Right lobe of liver (tissue), 6 donors: ENCODE measurements at regions not wholly inside any gene's neighbourhood (a gene's known extent, or its start where the extent isn't known, plus 50 kb on each side); places are given as distances from the start of the nearest gene placed in this dataset.

Experiments used
- ATAC-seq, 4 donors: fragments of 200-7000 bp; cut with Tn5 transposase; one replicate each; pipeline ENCODE4 v1.9.1; 2020; ENCODE audit warnings: mild to moderate bottlenecking in 4 of 4, moderate library complexity in 4 of 4
- DNase-seq, 3 donors: peaks; one replicate each; pipeline ENCODE4 v3.0.0-alpha.2; 2020
- H3K27ac ChIP-seq, 3 donors: fragments of 200-600 bp; one replicate each; pipeline ENCODE4 v1.8.0; 2022
- H3K27me3 ChIP-seq, 2 donors: fragments of 200-600 bp; one replicate each; pipeline ENCODE4 v1.8.0; 2022
- H3K36me3 ChIP-seq, 4 donors: fragments of 200-600 bp; sonication (generic) in 1 of 4; one replicate each; pipeline versions ENCODE4 v1.5.1 to v1.8.0; 2017 to 2022; ENCODE audit warnings: control low read depth in 1 of 4
- H3K4me1 ChIP-seq, 4 donors: fragments of 200-600 bp; sonication (generic) in 1 of 4; one replicate each; pipeline versions ENCODE4 v1.5.1 to v1.8.0; 2017 to 2022; ENCODE audit warnings: control low read depth in 1 of 4
- H3K4me3 ChIP-seq, 3 donors: fragments of 200-600 bp; one replicate each; pipeline ENCODE4 v1.8.0; 2022
- H3K9me3 ChIP-seq, 4 donors: fragments of 200-600 bp; sonication (generic) in 1 of 4; one replicate each; pipeline versions ENCODE4 v1.5.1 to v1.8.0; 2017 to 2022; ENCODE audit warnings: control low read depth in 1 of 4
- CTCF ChIP-seq, 4 donors: fragments of 200-600 bp in 3 of 4; fragments of 450-650 bp in 1 of 4; IDR thresholded peaks; one replicate each; pipeline versions ENCODE4 v1.5.1 to v1.8.0; 2016 to 2022; ENCODE audit warnings: antibody characterized with exemption in 4 of 4, mild to moderate bottlenecking in 2 of 4
- POLR2A ChIP-seq: fragments of 450-650 bp; IDR thresholded peaks from one replicate; pipeline ENCODE4 v1.6.1; 2017; ENCODE audit warnings: antibody characterized with exemption, mild to moderate bottlenecking
- WGBS: methylation state at CpG from one replicate; pipeline ENCODE4 v1.1.6; 2018; ENCODE audit warnings: low coverage, low lambda C conversion rate; ENCODE audit not compliant: insufficient coverage; ENCODE audit errors: missing lambda C conversion rate; 5-methylcytosine and 5-hydroxymethylcytosine counted together
- intact Hi-C, 2 donors: fragments of 100-400 bp; cut with DNase I; formaldehyde crosslinking; loops; one replicate each; pipeline versions ENCODE4 v1.11.2 to v1.14.1; 2022
- donor health status: DM: no; HTN: yes; CAD: no.
- donor health status: DM: no; HTN: no; CAD: no.
- donor health status: DM: no; HTN: no; CAD: no.
- donor health status: DM: no; HTN: yes; CAD: no.
- donor health status: DM: no; HTN: yes; CAD: no.

- Histone ChIP-seq H3K27me3 (no peaks in the 10 kb centered on the region), H3K4me1 (peaks cover 0 to 69% (median 29%) of the 10 kb centered on the region in 4 donors), H3K27ac (peak overlapping the region in 2 of 3 donors; percentile 44 to 90), H3K9me3 (no peaks in the 10 kb centered on the region), H3K4me3 (peak overlapping the region in 1 of 3 donors; percentile 59), H3K36me3 (no peaks in the 10 kb centered on the region)
- no peak for ATAC-seq
- TF ChIP-seq POLR2A (no peak), CTCF (IDR thresholded peaks at IDR 0.05) (no peak)
- intact Hi-C loops, result loop anchor here in 1 of 2 donors (5.0 kb wide), 1 partner anchor 38 kb away; no protein-coding TSS in a partner anchor
- no peak for DNase-seq
- 53% methylated on average over 2 of the region's 9 CpGs for WGBS
Measured at GRCh38 chr17:77449373-77449907, 308.7 kb downstream of the SEC14L1 start.

GRCh38 chr17:77449908-77450741, 309.4 kb downstream of the SEC14L1 start:
- H3K9me3 ChIP-seq, result no peaks in the 10 kb centered on the region
- TF ChIP-seq POLR2A (no peak), CTCF (IDR thresholded peaks at IDR 0.05) (no peak)
- intact Hi-C loops, result loop anchor here in 1 of 2 donors (5.0 kb wide), 1 partner anchor 37 kb away; no protein-coding TSS in a partner anchor
- H3K4me1 ChIP-seq, result peaks cover 0 to 72% (median 32%) of the 10 kb centered on the region in 4 donors
- peak in 2 of 3 donors; percentile 82 to 86 for DNase-seq
- peak overlapping the region; percentile 44 to 90 (median 46) for H3K27ac ChIP-seq
- no peaks in the 10 kb centered on the region for H3K36me3 ChIP-seq
- 23% methylated on average over 10 of the region's 23 CpGs for WGBS
- ATAC-seq, result peak; percentile 41 to 65 (median 60)
- H3K4me3 ChIP-seq, result peak overlapping the region; percentile 48 to 59 (median 54)
- H3K27me3 ChIP-seq, result no peaks in the 10 kb centered on the region

GRCh38 chr17:77450742-77451244, 310.0 kb downstream of the SEC14L1 start:
- intact Hi-C loops, result no loop called here
- H3K27me3 ChIP-seq, result no peaks in the 10 kb centered on the region
- H3K4me3 ChIP-seq, result peak overlapping the region; percentile 48 to 59 (median 54)
- peak overlapping the region; percentile 33 to 90 (median 46) for H3K27ac ChIP-seq
- WGBS, result 0% methylated on average over 3 of the region's 9 CpGs
- H3K9me3 ChIP-seq, result no peaks in the 10 kb centered on the region
- TF ChIP-seq CTCF (IDR thresholded peaks at IDR 0.05) (no peak), POLR2A (no peak)
- ATAC-seq (no peak), DNase-seq (peak in 1 of 3 donors; percentile 30)
- no peaks in the 10 kb centered on the region for H3K36me3 ChIP-seq
- H3K4me1 ChIP-seq, result peaks cover 0 to 71% (median 34%) of the 10 kb centered on the region in 4 donors

GRCh38 chr17:77451245-77451893, 310.6 kb downstream of the SEC14L1 start:
- peak; percentile 33 to 46 (median 44) for ATAC-seq
- Histone ChIP-seq H3K4me3 (peak overlapping the region; percentile 48 to 59 (median 54)), H3K36me3 (no peaks in the 10 kb centered on the region), H3K4me1 (peaks cover 0 to 70% (median 34%) of the 10 kb centered on the region in 4 donors), H3K9me3 (no peaks in the 10 kb centered on the region), H3K27ac (peak overlapping the region; percentile 33 to 90 (median 46)), H3K27me3 (no peaks in the 10 kb centered on the region)
- 4% methylated on average over 22 of the region's 44 CpGs for WGBS
- peak in 2 of 3 donors; percentile 73 to 78 for DNase-seq
- intact Hi-C loops, result no loop called here
- TF ChIP-seq CTCF (IDR thresholded peaks at IDR 0.05) (no peak), POLR2A (no peak)
